ENCODE measurements at regions not wholly inside any gene's neighbourhood (a gene's known extent, or its start where the extent isn't known, plus 50 kb on each side); places are given as distances from the start of the nearest gene placed in this dataset.

- H3K27ac ChIP-seq (ENCODE audit: low read depth, low read length, poor library complexity, severe bottlenecking) = no peak overlapping the region
- ChIA-PET CTCF (ENCODE audit: unreplicated experiment) (no interaction called here), POLR2A (no interaction called here)
- no peak overlapping the region for H3K4me2 ChIP-seq (ENCODE audit: low read length)
- no peaks in the 10 kb centered on the region for H4K20me1 ChIP-seq (ENCODE audit: insufficient read depth, low read length)
- no TSS peak for BruUV-seq (replicated peaks)
- no peaks in the 10 kb centered on the region for H3K9me3 ChIP-seq (ENCODE audit: low read length)
- no peaks in the 10 kb centered on the region for H3K79me2 ChIP-seq (ENCODE audit: insufficient read depth, low read depth, low read length)
- H3K4me3 ChIP-seq (ENCODE audit: low read depth, low read length, poor library complexity, severe bottlenecking) = no peak overlapping the region
- no peaks in the 10 kb centered on the region for H3K36me3 ChIP-seq (ENCODE audit: insufficient read depth, low read length)
- intact Hi-C loops (cut with micrococcal nuclease; ENCODE audit: unreplicated experiment) = no loop called here
- DNase-seq (ENCODE audit: low spot score) = no peak
- H2AFZ ChIP-seq (ENCODE audit: low read length) = no peak overlapping the region
- no peak for TF ChIP-seq CTCF (conservative IDR thresholded peaks at IDR 0.05; ENCODE audit: low read length)
- no peak for TF ChIP-seq EZH2phosphoT487 (IDR thresholded peaks at IDR 0.05; ENCODE audit: borderline replicate concordance, low read depth, low read length)
- no peaks in the 10 kb centered on the region for H3K4me1 ChIP-seq (ENCODE audit: insufficient read depth, low read length, poor library complexity, severe bottlenecking)
- no peaks in the 10 kb centered on the region for H3K9me2 ChIP-seq (ENCODE audit: insufficient read depth, low read length)
These were observed 991.7 kb upstream of the ARRDC3 start for GRCh38 chr5:92374859-92375258.

GRCh38 chr5:92372766-92373165 lies 989.6 kb upstream of the ARRDC3 start:
- ChIA-PET CTCF (ENCODE audit: unreplicated experiment) (no interaction called here), POLR2A (no interaction called here)
- Histone ChIP-seq H3K9me2 (ENCODE audit: insufficient read depth, low read length) (no peaks in the 10 kb centered on the region), H3K36me3 (ENCODE audit: insufficient read depth, low read length) (no peaks in the 10 kb centered on the region), H4K20me1 (ENCODE audit: insufficient read depth, low read length) (no peaks in the 10 kb centered on the region), H3K9me3 (ENCODE audit: low read length) (no peaks in the 10 kb centered on the region), H3K27ac (ENCODE audit: low read depth, low read length, poor library complexity, severe bottlenecking) (no peak overlapping the region), H3K4me1 (ENCODE audit: insufficient read depth, low read length, poor library complexity, severe bottlenecking) (no peaks in the 10 kb centered on the region), H3K4me3 (ENCODE audit: low read depth, low read length, poor library complexity, severe bottlenecking) (no peak overlapping the region), H2AFZ (ENCODE audit: low read length) (no peak overlapping the region), H3K79me2 (ENCODE audit: insufficient read depth, low read depth, low read length) (no peaks in the 10 kb centered on the region), H3K4me2 (ENCODE audit: low read length) (no peak overlapping the region)
- TF ChIP-seq CTCF (conservative IDR thresholded peaks at IDR 0.05; ENCODE audit: low read length) = no peak
- no peak for TF ChIP-seq EZH2phosphoT487 (IDR thresholded peaks at IDR 0.05; ENCODE audit: borderline replicate concordance, low read depth, low read length)
- no peak for DNase-seq (ENCODE audit: low spot score)
- no TSS peak for BruUV-seq (replicated peaks)
- intact Hi-C loops (cut with micrococcal nuclease; ENCODE audit: unreplicated experiment) = no loop called here

- H3K4me3 ChIP-seq (ENCODE audit: low read depth, low read length, poor library complexity, severe bottlenecking) = no peak overlapping the region
- H3K79me2 ChIP-seq (ENCODE audit: insufficient read depth, low read depth, low read length) = no peaks in the 10 kb centered on the region
- TF ChIP-seq CTCF (conservative IDR thresholded peaks at IDR 0.05; ENCODE audit: low read length) (no peak), EZH2phosphoT487 (IDR thresholded peaks at IDR 0.05; ENCODE audit: borderline replicate concordance, low read depth, low read length) (no peak)
- H3K9me3 ChIP-seq (ENCODE audit: low read length) = no peaks in the 10 kb centered on the region
- H2AFZ ChIP-seq (ENCODE audit: low read length) = no peak overlapping the region
- H3K9me2 ChIP-seq (ENCODE audit: insufficient read depth, low read length) = no peaks in the 10 kb centered on the region
- no peaks in the 10 kb centered on the region for H3K4me1 ChIP-seq (ENCODE audit: insufficient read depth, low read length, poor library complexity, severe bottlenecking)
- CTCF ChIA-PET (ENCODE audit: unreplicated experiment) = no interaction called here
- POLR2A ChIA-PET = no interaction called here
- no TSS peak for BruUV-seq (replicated peaks)
- no peak for DNase-seq (ENCODE audit: low spot score)
- H3K36me3 ChIP-seq (ENCODE audit: insufficient read depth, low read length) = no peaks in the 10 kb centered on the region
- no peak overlapping the region for H3K4me2 ChIP-seq (ENCODE audit: low read length)
- H3K27ac ChIP-seq (ENCODE audit: low read depth, low read length, poor library complexity, severe bottlenecking) = no peak overlapping the region
- intact Hi-C loops (cut with micrococcal nuclease; ENCODE audit: unreplicated experiment) = no loop called here
- no peaks in the 10 kb centered on the region for H4K20me1 ChIP-seq (ENCODE audit: insufficient read depth, low read length)
These were observed 988.7 kb upstream of the ARRDC3 start for GRCh38 chr5:92371889-92372235.

All from OCI-LY7 (cell line).